Mesodermal cell (in vitro differentiated cells): ENCODE measurements at regions not wholly inside any gene's neighbourhood (a gene's known extent, or its start where the extent isn't known, plus 50 kb on each side); places are given as distances from the start of the nearest gene placed in this dataset.

Experiments
- H3K27ac ChIP-seq: 2 replicates; pipeline ENCODE4 v1.7.0; 2013; ENCODE audit warnings: mild to moderate bottlenecking, low read depth, low read length, moderate library complexity; ENCODE audit not compliant: severe bottlenecking
- H3K36me3 ChIP-seq: 2 replicates; pipeline ENCODE4 v1.7.1; 2013; ENCODE audit warnings: mild to moderate bottlenecking, low read length, moderate library complexity; ENCODE audit not compliant: control insufficient read depth, insufficient read depth
- H3K4me1 ChIP-seq: one replicate; pipeline ENCODE4 v1.7.1; 2013; ENCODE audit warnings: mild to moderate bottlenecking, low read length; ENCODE audit not compliant: insufficient read depth, control insufficient read depth, poor library complexity, severe bottlenecking
- H3K4me3 ChIP-seq: 2 replicates; pipeline ENCODE4 v1.7.0; 2013; ENCODE audit warnings: low read length, control low read depth, mild to moderate bottlenecking; ENCODE audit not compliant: insufficient read depth, poor library complexity, severe bottlenecking; ENCODE audit errors: extremely low read depth
- H3K9me3 ChIP-seq: 2 replicates; pipeline ENCODE4 v1.7.1; 2013; ENCODE audit warnings: mild to moderate bottlenecking, low read length, moderate library complexity; ENCODE audit not compliant: control insufficient read depth
- WGBS, 2 experiments: methylation state at CpG; one replicate each; pipeline ENCODE4 v1.1.5; 2013; ENCODE audit warnings: missing lambda C conversion rate in 2 of 2; ENCODE audit not compliant: insufficient coverage in 2 of 2; 5-methylcytosine and 5-hydroxymethylcytosine counted together

GRCh38 chr1:118649369-118650106, 338.6 kb downstream of the TBX15 start:
- H3K36me3 ChIP-seq = no peaks in the 10 kb centered on the region
- H3K4me3 ChIP-seq = no peak overlapping the region
- no peaks in the 10 kb centered on the region for H3K4me1 ChIP-seq
- 92% methylated on average over 2 of the region's 4 CpGs; no CpG with 5 or more reads in 1 of the 2 experiments for WGBS, 2 experiments
- no peak overlapping the region for H3K27ac ChIP-seq
- H3K9me3 ChIP-seq = no peaks in the 10 kb centered on the region

GRCh38 chr1:118636004-118636403, 352.1 kb downstream of the TBX15 start:
- H3K4me3 ChIP-seq = no peak overlapping the region
- H3K4me1 ChIP-seq = no peaks in the 10 kb centered on the region
- H3K27ac ChIP-seq = no peak overlapping the region
- H3K9me3 ChIP-seq = no peaks in the 10 kb centered on the region
- no peaks in the 10 kb centered on the region for H3K36me3 ChIP-seq

GRCh38 chr1:118627435-118627834, 360.7 kb downstream of the TBX15 start:
- WGBS, 2 experiments = no CpG with 5 or more reads among the region's 2 CpGs

GRCh38 chr1:118621839-118622238, 366.3 kb downstream of the TBX15 start:
- no peak overlapping the region for H3K4me3 ChIP-seq
- no CpG with 5 or more reads among the region's 1 CpG for WGBS, 2 experiments
- H3K27ac ChIP-seq = no peak overlapping the region
- H3K36me3 ChIP-seq = no peaks in the 10 kb centered on the region
- H3K4me1 ChIP-seq = no peaks in the 10 kb centered on the region
- H3K9me3 ChIP-seq = no peaks in the 10 kb centered on the region

More at GRCh38 chr1:118627435-118627834, 360.7 kb downstream of the TBX15 start:
- Histone ChIP-seq H3K27ac (no peak overlapping the region), H3K9me3 (no peaks in the 10 kb centered on the region), H3K4me3 (no peak overlapping the region), H3K36me3 (no peaks in the 10 kb centered on the region), H3K4me1 (no peaks in the 10 kb centered on the region)

GRCh38 chr1:118618618-118619340, 369.4 kb downstream of the TBX15 start:
- 90 to 100% methylated on average over 2 of the region's 3 CpGs for WGBS, 2 experiments
- Histone ChIP-seq H3K4me3 (no peak overlapping the region), H3K36me3 (no peaks in the 10 kb centered on the region), H3K27ac (no peak overlapping the region), H3K4me1 (no peaks in the 10 kb centered on the region), H3K9me3 (no peaks in the 10 kb centered on the region)

GRCh38 chr1:118617916-118618315, 370.2 kb downstream of the TBX15 start:
- no peaks in the 10 kb centered on the region for H3K36me3 ChIP-seq
- no peaks in the 10 kb centered on the region for H3K4me1 ChIP-seq
- no peak overlapping the region for H3K27ac ChIP-seq
- no peak overlapping the region for H3K4me3 ChIP-seq
- WGBS, 2 experiments = 31 to 38% methylated on average over 1 of the region's 1 CpG
- H3K9me3 ChIP-seq = no peaks in the 10 kb centered on the region

GRCh38 chr1:118615066-118615465, 373.1 kb downstream of the TBX15 start:
- H3K27ac ChIP-seq = no peak overlapping the region
- no peak overlapping the region for H3K4me3 ChIP-seq
- H3K9me3 ChIP-seq = no peaks in the 10 kb centered on the region
- 91 to 95% methylated on average over 1 of the region's 2 CpGs for whole genome bisulfite sequencing, 2 experiments
- no peaks in the 10 kb centered on the region for H3K4me1 ChIP-seq
- H3K36me3 ChIP-seq = no peaks in the 10 kb centered on the region

- Histone ChIP-seq H3K27ac (no peak overlapping the region), H3K4me1 (no peaks in the 10 kb centered on the region), H3K36me3 (no peaks in the 10 kb centered on the region), H3K9me3 (no peaks in the 10 kb centered on the region), H3K4me3 (no peak overlapping the region)
- 57 to 83% methylated on average over 1 to 2 of the region's 5 CpGs for WGBS, 2 experiments
Measured at GRCh38 chr1:118589238-118589846, 398.8 kb downstream of the TBX15 start.

- Histone ChIP-seq H3K9me3 (no peaks in the 10 kb centered on the region), H3K4me1 (no peaks in the 10 kb centered on the region), H3K36me3 (no peaks in the 10 kb centered on the region), H3K4me3 (no peak overlapping the region), H3K27ac (no peak overlapping the region)
Measured at GRCh38 chr1:118588566-118588965, 399.6 kb downstream of the TBX15 start.

- Histone ChIP-seq H3K4me3 (no peak overlapping the region), H3K4me1 (no peaks in the 10 kb centered on the region), H3K36me3 (no peaks in the 10 kb centered on the region), H3K9me3 (peaks cover 6% of the 10 kb centered on the region), H3K27ac (no peak overlapping the region)
Measured at GRCh38 chr1:118578276-118578675, 393.2 kb upstream of the SPAG17 start.

GRCh38 chr1:118575060-118575459, 390.0 kb upstream of the SPAG17 start:
- Histone ChIP-seq H3K9me3 (peaks cover 6% of the 10 kb centered on the region), H3K36me3 (no peaks in the 10 kb centered on the region), H3K4me3 (no peak overlapping the region), H3K27ac (no peak overlapping the region), H3K4me1 (no peaks in the 10 kb centered on the region)
- WGBS, 2 experiments = no CpG with 5 or more reads among the region's 2 CpGs
